ENCODE measurements at regions not wholly inside any gene's neighbourhood (a gene's known extent, or its start where the extent isn't known, plus 50 kb on each side); places are given as distances from the start of the nearest gene placed in this dataset.
"Not testable (repeated sequence)": the region's sequence is repeated elsewhere in the genome, so short reads cannot be mapped to it uniquely, and the experiment has no call there.

DNA sequence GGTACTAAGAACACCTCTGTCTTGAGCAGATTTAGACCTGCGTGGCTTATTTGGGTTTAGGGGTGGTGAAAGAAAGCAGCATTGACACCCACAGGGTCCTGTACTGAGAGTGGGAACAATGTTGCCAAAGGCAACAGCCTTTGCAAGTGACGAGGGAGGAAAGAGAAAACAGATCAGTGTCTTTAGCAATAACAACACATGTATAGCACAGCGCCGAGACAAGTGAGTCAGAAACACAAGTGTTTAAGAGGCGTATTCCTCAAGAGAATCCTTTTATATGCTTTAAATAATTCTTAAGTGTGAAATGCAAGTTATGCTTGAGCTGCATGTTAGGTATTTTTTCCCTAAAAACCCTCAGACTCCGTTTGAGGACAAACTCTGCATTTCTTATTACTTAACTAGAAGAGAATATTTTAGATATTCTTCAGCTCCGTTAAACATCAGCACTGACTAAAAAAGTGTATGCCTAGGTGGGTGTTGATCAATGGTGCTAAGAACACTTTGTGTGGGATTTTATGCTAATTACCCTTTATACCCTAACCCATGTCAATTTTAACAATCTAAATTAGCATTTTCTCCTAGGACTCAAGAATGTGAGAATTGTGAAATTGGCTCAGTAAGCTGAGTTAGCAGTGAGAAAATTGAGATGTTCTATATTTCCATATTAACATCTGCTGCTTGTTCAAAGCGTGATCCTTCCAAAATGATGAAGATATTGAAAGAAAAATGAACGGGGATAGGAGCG is 1095.4 kb upstream of the CELF2 start:
- no peaks in the 10 kb centered on the region for H3K36me3 ChIP-seq (ENCODE audit: control insufficient read depth in 2 of 2, insufficient read depth in 2 of 2, low read length in 2 of 2)
- H3K9ac ChIP-seq (ENCODE audit: low read length in 2 of 2): no peak overlapping the region

DNA sequence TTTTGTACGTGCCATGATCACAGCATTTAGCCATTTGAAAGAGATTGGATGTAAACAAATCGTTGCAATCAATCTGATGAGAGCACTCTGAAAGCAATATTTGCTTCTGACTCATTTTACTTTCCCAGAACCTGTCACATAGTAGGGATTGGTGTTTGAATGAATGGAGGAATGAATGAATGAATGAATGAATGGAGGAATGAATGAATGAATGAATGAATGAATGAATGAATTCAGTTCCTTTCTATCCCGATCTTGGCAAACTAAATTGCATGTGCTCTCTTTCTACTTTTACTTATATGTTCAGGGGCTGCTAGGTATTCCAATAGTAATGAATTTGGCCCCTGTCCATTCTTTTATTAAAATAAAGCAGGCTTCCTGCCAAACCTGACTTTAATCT is 1091.7 kb upstream of the CELF2 start:
- H3K36me3 ChIP-seq (ENCODE audit: control insufficient read depth in 2 of 2, insufficient read depth in 2 of 2, low read length in 2 of 2): no peaks in the 10 kb centered on the region
- H3K27me3 ChIP-seq (ENCODE audit: control insufficient read depth in 1 of 2, insufficient read depth in 2 of 2, low read length in 2 of 2): no peaks in the 10 kb centered on the region
- H3K9me3 ChIP-seq (ENCODE audit: control insufficient read depth in 2 of 2, low read length in 2 of 2): no peaks in the 10 kb centered on the region
- no peak overlapping the region for H3K4me3 ChIP-seq (ENCODE audit: low read length in 2 of 2)
- no peak overlapping the region for H3K27ac ChIP-seq (ENCODE audit: low read length)
- H3K9ac ChIP-seq (ENCODE audit: low read length in 2 of 2): no peak overlapping the region
- no peaks in the 10 kb centered on the region for H3K4me1 ChIP-seq (ENCODE audit: control insufficient read depth, insufficient read depth, low read length)

More for the DNA sequence above, 1095.4 kb upstream of the CELF2 start:
- H3K27me3 ChIP-seq (ENCODE audit: control insufficient read depth in 1 of 2, insufficient read depth in 2 of 2, low read length in 2 of 2): no peaks in the 10 kb centered on the region
- H3K4me1 ChIP-seq (ENCODE audit: control insufficient read depth, insufficient read depth, low read length): no peaks in the 10 kb centered on the region
- H3K27ac ChIP-seq (ENCODE audit: low read length): no peak overlapping the region
- H3K4me3 ChIP-seq (ENCODE audit: low read length in 2 of 2): no peak overlapping the region
- no peaks in the 10 kb centered on the region for H3K9me3 ChIP-seq (ENCODE audit: control insufficient read depth in 2 of 2, low read length in 2 of 2)

DNA sequence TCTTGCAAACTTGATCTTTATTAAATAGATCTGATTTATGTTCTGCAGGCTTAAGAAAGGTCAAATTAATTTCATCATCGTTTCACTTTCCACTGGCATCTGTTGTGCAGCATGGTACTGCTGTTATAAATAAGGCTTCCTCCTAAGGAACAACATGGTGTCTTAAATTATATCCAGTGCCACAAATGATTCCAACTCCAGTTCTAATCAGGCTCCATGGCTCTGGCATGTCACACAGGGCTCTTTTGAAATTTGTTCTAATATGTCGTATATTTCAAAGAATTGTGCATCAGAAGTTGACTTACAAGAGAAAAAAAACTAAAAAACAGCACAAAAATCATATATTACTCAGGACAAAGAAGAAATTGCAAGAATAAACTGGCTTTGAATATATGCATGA is 1090.8 kb upstream of the CELF2 start:
- Histone ChIP-seq H3K4me3 (ENCODE audit: low read length in 2 of 2) (no peak overlapping the region), H3K27ac (ENCODE audit: low read length) (no peak overlapping the region), H3K9me3 (ENCODE audit: control insufficient read depth in 2 of 2, low read length in 2 of 2) (no peaks in the 10 kb centered on the region), H3K27me3 (ENCODE audit: control insufficient read depth in 1 of 2, insufficient read depth in 2 of 2, low read length in 2 of 2) (no peaks in the 10 kb centered on the region), H3K36me3 (ENCODE audit: control insufficient read depth in 2 of 2, insufficient read depth in 2 of 2, low read length in 2 of 2) (no peaks in the 10 kb centered on the region), H3K9ac (ENCODE audit: low read length in 2 of 2) (no peak overlapping the region), H3K4me1 (ENCODE audit: control insufficient read depth, insufficient read depth, low read length) (no peaks in the 10 kb centered on the region)

DNA sequence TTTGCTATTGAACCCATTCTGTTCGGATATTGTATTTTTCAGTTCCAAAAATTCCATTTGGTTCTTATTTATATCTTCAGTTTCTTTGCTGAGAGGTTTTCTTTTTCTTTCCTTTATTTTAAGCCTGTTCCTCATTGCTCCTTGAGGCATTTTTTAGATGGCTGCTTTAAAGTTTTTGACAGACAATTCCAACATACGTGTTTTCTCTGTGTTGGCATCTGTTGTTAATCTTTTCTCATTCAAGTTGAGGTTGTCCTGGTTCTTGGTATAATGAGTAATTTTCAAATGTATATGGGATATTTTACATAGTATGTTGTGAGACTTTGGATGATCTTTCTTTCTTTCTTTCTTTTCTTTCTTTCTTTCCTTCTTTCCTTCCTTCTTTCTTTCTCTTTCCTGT is 1078.0 kb upstream of the CELF2 start:
- Histone ChIP-seq H3K4me3 (ENCODE audit: low read length in 2 of 2) (no peak overlapping the region), H3K27me3 (ENCODE audit: control insufficient read depth in 1 of 2, insufficient read depth in 2 of 2, low read length in 2 of 2) (no peaks in the 10 kb centered on the region), H3K36me3 (ENCODE audit: control insufficient read depth in 2 of 2, insufficient read depth in 2 of 2, low read length in 2 of 2) (no peaks in the 10 kb centered on the region), H3K4me1 (ENCODE audit: control insufficient read depth, insufficient read depth, low read length) (no peaks in the 10 kb centered on the region), H3K9me3 (ENCODE audit: control insufficient read depth in 2 of 2, low read length in 2 of 2) (no peaks in the 10 kb centered on the region), H3K9ac (ENCODE audit: low read length in 2 of 2) (no peak overlapping the region), H3K27ac (ENCODE audit: low read length) (no peak overlapping the region)

DNA sequence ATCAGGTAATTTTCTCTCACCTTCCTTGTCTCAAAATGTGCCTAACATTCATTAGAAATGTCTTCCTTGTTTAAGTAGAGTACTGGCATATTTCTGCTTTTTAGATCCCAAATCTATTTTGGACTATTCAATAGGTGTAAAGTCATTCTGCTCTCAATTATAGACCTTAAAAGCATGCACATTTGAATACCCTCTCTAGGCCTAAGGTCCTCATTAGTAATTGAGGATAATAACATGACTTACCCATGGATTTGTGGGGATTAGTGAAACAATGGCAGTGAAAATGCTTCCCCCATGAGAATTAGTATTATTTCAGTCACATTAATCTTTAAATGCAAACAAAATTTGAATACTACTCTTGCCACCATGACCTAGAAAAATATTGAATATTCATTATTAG is 1073.0 kb upstream of the CELF2 start:
- H3K27me3 ChIP-seq (ENCODE audit: control insufficient read depth in 1 of 2, insufficient read depth in 2 of 2, low read length in 2 of 2): no peaks in the 10 kb centered on the region
- H3K4me1 ChIP-seq (ENCODE audit: control insufficient read depth, insufficient read depth, low read length): no peaks in the 10 kb centered on the region
- H3K27ac ChIP-seq (ENCODE audit: low read length): no peak overlapping the region
- no peaks in the 10 kb centered on the region for H3K9me3 ChIP-seq (ENCODE audit: control insufficient read depth in 2 of 2, low read length in 2 of 2)
- H3K4me3 ChIP-seq (ENCODE audit: low read length in 2 of 2): no peak overlapping the region
- H3K36me3 ChIP-seq (ENCODE audit: control insufficient read depth in 2 of 2, insufficient read depth in 2 of 2, low read length in 2 of 2): no peaks in the 10 kb centered on the region
- H3K9ac ChIP-seq (ENCODE audit: low read length in 2 of 2): no peak overlapping the region

DNA sequence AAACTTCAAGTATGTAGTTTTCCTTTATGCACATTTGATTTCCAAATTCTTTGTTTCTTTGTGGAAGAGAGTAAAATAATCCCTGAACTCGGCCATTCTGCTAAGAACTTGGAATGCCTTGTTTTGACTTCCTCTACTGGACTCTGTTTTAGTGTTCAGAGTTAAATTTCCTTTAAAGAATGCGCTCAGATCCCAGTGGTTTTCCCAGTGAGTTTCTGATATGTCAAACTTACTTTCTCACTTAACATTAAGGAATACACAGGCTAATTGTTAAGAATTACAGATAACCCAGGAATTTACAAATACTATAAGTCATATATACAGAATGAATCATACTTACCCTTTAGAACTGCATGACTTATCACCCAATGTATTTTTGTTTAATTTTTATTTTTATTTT is 1067.6 kb upstream of the CELF2 start:
- no peaks in the 10 kb centered on the region for H3K9me3 ChIP-seq (ENCODE audit: control insufficient read depth in 2 of 2, low read length in 2 of 2)
- no peaks in the 10 kb centered on the region for H3K27me3 ChIP-seq (ENCODE audit: control insufficient read depth in 1 of 2, insufficient read depth in 2 of 2, low read length in 2 of 2)
- H3K27ac ChIP-seq (ENCODE audit: low read length): no peak overlapping the region
- no peaks in the 10 kb centered on the region for H3K36me3 ChIP-seq (ENCODE audit: control insufficient read depth in 2 of 2, insufficient read depth in 2 of 2, low read length in 2 of 2)
- no peak overlapping the region for H3K4me3 ChIP-seq (ENCODE audit: low read length in 2 of 2)
- H3K4me1 ChIP-seq (ENCODE audit: control insufficient read depth, insufficient read depth, low read length): no peaks in the 10 kb centered on the region
- H3K9ac ChIP-seq (ENCODE audit: low read length in 2 of 2): no peak overlapping the region

DNA sequence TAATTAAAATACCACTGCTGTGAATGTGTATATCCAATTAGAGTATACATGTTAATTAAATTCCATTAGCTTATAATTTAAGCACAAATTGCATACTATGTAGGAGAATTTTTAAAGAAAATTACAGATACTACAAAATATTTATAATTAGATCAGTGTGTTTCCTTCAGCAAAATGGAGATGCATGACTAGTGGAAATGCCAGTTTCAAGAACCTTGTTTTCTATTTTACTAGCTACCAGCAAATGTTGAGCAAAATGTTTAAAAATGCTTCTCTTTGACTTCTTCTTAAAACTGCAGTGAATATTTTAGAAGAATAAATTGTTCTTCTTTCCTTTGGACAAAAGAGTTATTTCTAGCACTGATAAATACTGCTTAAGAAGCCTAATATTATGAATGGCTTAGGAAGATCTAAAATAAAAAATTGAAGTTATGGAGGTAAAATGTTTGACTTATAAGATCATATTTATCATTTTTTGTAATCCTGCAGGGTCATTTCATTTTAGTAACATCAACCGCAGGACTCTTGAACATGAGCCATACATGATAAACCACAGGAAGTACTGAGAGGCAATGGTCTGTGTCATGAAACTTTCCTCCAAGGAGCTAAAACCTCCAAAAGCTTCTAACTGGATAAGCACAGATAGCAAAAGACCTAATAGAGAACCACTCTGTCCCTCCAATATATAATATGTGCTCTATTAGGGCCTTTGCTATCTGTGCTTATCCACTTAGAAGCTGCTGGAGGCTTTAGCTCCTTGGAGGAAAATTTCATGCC is 1066.0 kb upstream of the CELF2 start:
- no peak overlapping the region for H3K4me3 ChIP-seq (ENCODE audit: low read length in 2 of 2)
- H3K27me3 ChIP-seq (ENCODE audit: control insufficient read depth in 1 of 2, insufficient read depth in 2 of 2, low read length in 2 of 2): no peaks in the 10 kb centered on the region
- no peaks in the 10 kb centered on the region for H3K4me1 ChIP-seq (ENCODE audit: control insufficient read depth, insufficient read depth, low read length)
- no peak overlapping the region for H3K27ac ChIP-seq (ENCODE audit: low read length)
- no peaks in the 10 kb centered on the region for H3K9me3 ChIP-seq (ENCODE audit: control insufficient read depth in 2 of 2, low read length in 2 of 2)
- H3K9ac ChIP-seq (ENCODE audit: low read length in 2 of 2): no peak overlapping the region
- H3K36me3 ChIP-seq (ENCODE audit: control insufficient read depth in 2 of 2, insufficient read depth in 2 of 2, low read length in 2 of 2): no peaks in the 10 kb centered on the region

DNA sequence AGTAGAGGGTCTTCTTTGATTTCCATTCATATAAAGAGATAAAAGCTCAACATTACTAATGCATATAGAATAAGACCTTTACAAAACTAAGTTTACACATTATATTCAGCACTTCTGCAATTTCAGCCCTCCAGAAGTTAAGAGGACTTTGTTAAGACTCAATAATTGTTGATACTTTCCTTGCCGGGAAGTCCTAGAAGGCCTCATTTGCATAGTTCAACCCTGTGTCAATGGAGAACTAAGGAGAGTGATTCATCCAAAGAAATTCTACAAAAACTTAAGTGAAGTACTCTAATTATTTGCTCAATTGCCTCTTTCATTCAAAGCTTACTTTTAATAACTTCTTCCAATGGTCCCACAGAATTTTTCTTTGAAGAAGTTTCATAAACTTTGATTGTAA is 1060.3 kb upstream of the CELF2 start:
- Histone ChIP-seq H3K9me3 (ENCODE audit: control insufficient read depth in 2 of 2, low read length in 2 of 2) (no peaks in the 10 kb centered on the region), H3K27ac (ENCODE audit: low read length) (no peak overlapping the region), H3K27me3 (ENCODE audit: control insufficient read depth in 1 of 2, insufficient read depth in 2 of 2, low read length in 2 of 2) (no peaks in the 10 kb centered on the region), H3K36me3 (ENCODE audit: control insufficient read depth in 2 of 2, insufficient read depth in 2 of 2, low read length in 2 of 2) (no peaks in the 10 kb centered on the region), H3K9ac (ENCODE audit: low read length in 2 of 2) (no peak overlapping the region), H3K4me1 (ENCODE audit: control insufficient read depth, insufficient read depth, low read length) (no peaks in the 10 kb centered on the region), H3K4me3 (ENCODE audit: low read length in 2 of 2) (no peak overlapping the region)

DNA sequence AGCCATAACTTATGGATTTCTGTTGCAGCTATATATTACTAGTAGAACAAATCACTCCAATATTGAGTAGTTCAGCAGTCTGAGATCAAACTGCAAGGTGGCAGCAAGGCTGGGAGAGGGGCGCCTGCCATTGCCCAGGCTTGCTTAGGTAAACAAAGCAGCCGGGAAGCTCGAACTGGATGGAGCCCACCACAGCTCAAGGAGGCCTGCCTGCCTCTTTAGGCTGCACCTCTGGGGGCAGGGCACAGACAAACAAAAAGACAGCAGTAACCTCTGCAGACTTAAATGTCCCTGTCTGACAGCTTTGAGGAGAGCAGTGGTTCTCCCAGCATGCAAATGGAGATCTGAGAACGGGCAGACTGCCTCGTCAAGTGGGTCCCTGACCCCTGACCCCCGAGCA is 1059.8 kb upstream of the CELF2 start:
- not testable (repeated sequence) for H3K36me3 ChIP-seq (ENCODE audit: control insufficient read depth in 2 of 2, insufficient read depth in 2 of 2, low read length in 2 of 2); H3K9ac ChIP-seq (ENCODE audit: low read length in 2 of 2)

DNA sequence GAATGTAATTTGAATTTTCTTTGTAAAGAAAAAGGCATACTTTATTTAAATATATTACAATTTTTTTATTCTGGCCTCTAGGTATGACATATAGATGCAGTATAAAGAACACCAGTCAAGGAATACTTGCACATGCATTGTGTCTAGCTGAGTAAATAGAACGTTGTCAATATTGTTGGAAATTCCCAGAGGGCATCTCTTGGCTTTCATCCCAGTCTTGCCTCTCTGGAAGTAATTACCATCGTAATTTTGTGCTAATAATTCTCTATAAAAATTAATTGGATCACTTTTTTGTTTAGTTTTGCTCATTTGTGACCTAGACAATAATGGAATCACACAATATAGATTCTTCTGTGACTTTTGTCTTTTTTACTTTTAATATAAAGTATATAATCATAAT is 1052.3 kb upstream of the CELF2 start:
- Histone ChIP-seq H3K27me3 (ENCODE audit: control insufficient read depth in 1 of 2, insufficient read depth in 2 of 2, low read length in 2 of 2) (no peaks in the 10 kb centered on the region), H3K27ac (ENCODE audit: low read length) (no peak overlapping the region), H3K4me1 (ENCODE audit: control insufficient read depth, insufficient read depth, low read length) (no peaks in the 10 kb centered on the region), H3K36me3 (ENCODE audit: control insufficient read depth in 2 of 2, insufficient read depth in 2 of 2, low read length in 2 of 2) (no peaks in the 10 kb centered on the region), H3K9ac (ENCODE audit: low read length in 2 of 2) (no peak overlapping the region), H3K9me3 (ENCODE audit: control insufficient read depth in 2 of 2, low read length in 2 of 2) (no peaks in the 10 kb centered on the region), H3K4me3 (ENCODE audit: low read length in 2 of 2) (no peak overlapping the region)

More for the DNA sequence above, 1059.8 kb upstream of the CELF2 start:
- not testable (repeated sequence) for H3K4me1 ChIP-seq (ENCODE audit: control insufficient read depth, insufficient read depth, low read length); H3K27me3 ChIP-seq (ENCODE audit: control insufficient read depth in 1 of 2, insufficient read depth in 2 of 2, low read length in 2 of 2); H3K4me3 ChIP-seq (ENCODE audit: low read length in 2 of 2); H3K9me3 ChIP-seq (ENCODE audit: control insufficient read depth in 2 of 2, low read length in 2 of 2); H3K27ac ChIP-seq (ENCODE audit: low read length)

DNA sequence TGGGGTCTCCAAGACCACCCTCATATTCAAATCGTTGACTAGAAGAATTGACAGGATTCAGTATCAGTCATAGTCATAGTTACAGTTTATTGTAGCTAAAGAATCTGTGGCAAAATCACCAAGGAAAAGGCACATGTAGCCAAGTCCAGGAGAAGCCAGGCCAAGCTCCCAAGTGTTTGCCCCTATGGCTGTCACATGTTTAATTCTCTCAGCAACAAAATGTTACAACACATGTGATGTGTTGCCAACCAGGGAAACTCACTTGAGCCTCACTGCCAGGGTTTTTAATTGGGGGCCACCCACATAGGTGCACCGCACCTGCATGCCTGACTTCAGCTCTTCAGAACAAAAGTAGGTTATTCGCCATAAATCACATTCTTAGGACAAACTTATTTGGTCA is 1030.9 kb upstream of the CELF2 start:
- Histone ChIP-seq H3K27ac (ENCODE audit: low read length) (no peak overlapping the region), H3K27me3 (ENCODE audit: control insufficient read depth in 1 of 2, insufficient read depth in 2 of 2, low read length in 2 of 2) (no peaks in the 10 kb centered on the region), H3K36me3 (ENCODE audit: control insufficient read depth in 2 of 2, insufficient read depth in 2 of 2, low read length in 2 of 2) (no peaks in the 10 kb centered on the region), H3K4me3 (ENCODE audit: low read length in 2 of 2) (no peak overlapping the region), H3K9me3 (ENCODE audit: control insufficient read depth in 2 of 2, low read length in 2 of 2) (peaks cover 2 to 3% of the 10 kb centered on the region in 2 donors), H3K4me1 (ENCODE audit: control insufficient read depth, insufficient read depth, low read length) (no peaks in the 10 kb centered on the region), H3K9ac (ENCODE audit: low read length in 2 of 2) (no peak overlapping the region)
